GM23248 (cell line): ENCODE measurements at regions not wholly inside any gene's neighbourhood (a gene's known extent, or its start where the extent isn't known, plus 50 kb on each side); places are given as distances from the start of the nearest gene placed in this dataset.

Experiments used
- DNase-seq: peaks from one replicate; pipeline ENCODE4 v3.0.0-alpha.2; 2015
- H2AFZ ChIP-seq: fragments of 200-600 bp; sonication (generic); 2 replicates; pipeline ENCODE4 v1.6.1; 2016; ENCODE audit warnings: antibody characterized with exemption
- H3F3A ChIP-seq: fragments of 200-600 bp; sonication (generic); 2 replicates; pipeline ENCODE4 v1.6.1; 2016; ENCODE audit warnings: mild to moderate bottlenecking, antibody characterized with exemption, mixed run types; ENCODE audit not compliant: insufficient read depth
- H3K27ac ChIP-seq: fragments of 200-600 bp; sonication (generic); 2 replicates; pipeline ENCODE4 v1.5.1; 2016; ENCODE audit warnings: mild to moderate bottlenecking
- H3K27me3 ChIP-seq: fragments of 200-600 bp; sonication (generic); replicated peaks from 2 replicates; pipeline ENCODE4 v1.6.1; 2016; ENCODE audit warnings: mild to moderate bottlenecking; ENCODE audit not compliant: insufficient read depth
- H3K36me3 ChIP-seq: fragments of 200-600 bp; sonication (generic); 2 replicates; pipeline ENCODE4 v1.6.1; 2016; ENCODE audit warnings: low read depth, mild to moderate bottlenecking
- H3K4me1 ChIP-seq: fragments of 200-600 bp; sonication (generic); 2 replicates; pipeline ENCODE4 v1.6.1; 2016; ENCODE audit warnings: mild to moderate bottlenecking; ENCODE audit not compliant: insufficient read depth
- H3K4me2 ChIP-seq: fragments of 200-600 bp; sonication (generic); one replicate; pipeline ENCODE4 v1.6.1; 2016; ENCODE audit warnings: mild to moderate bottlenecking; ENCODE audit not compliant: unreplicated experiment
- H3K4me3 ChIP-seq: fragments of 200-600 bp; sonication (generic); 2 replicates; pipeline ENCODE4 v1.5.1; 2016; ENCODE audit warnings: mild to moderate bottlenecking
- H3K79me2 ChIP-seq: fragments of 200-600 bp; sonication (generic); 2 replicates; pipeline ENCODE4 v1.6.1; 2016; ENCODE audit warnings: mild to moderate bottlenecking; ENCODE audit not compliant: insufficient read depth
- H3K9ac ChIP-seq: fragments of 200-600 bp; sonication (generic); 2 replicates; pipeline ENCODE4 v1.6.1; 2016; ENCODE audit warnings: mild to moderate bottlenecking
- H3K9me2 ChIP-seq: fragments of 200-600 bp; sonication (generic); 2 replicates; pipeline ENCODE4 v1.6.1; 2016; ENCODE audit warnings: mixed run types, mild to moderate bottlenecking, moderate library complexity; ENCODE audit not compliant: insufficient read depth
- H3K9me3 ChIP-seq: fragments of 200-600 bp; sonication (generic); one replicate; pipeline ENCODE4 v1.6.1; 2017; ENCODE audit warnings: low read depth
- H4K20me1 ChIP-seq: fragments of 200-600 bp; sonication (generic); 2 replicates; pipeline ENCODE4 v1.6.0; 2016; ENCODE audit not compliant: insufficient read depth
- EZH2 ChIP-seq: fragments of 200-600 bp; sonication (generic); IDR thresholded peaks from 2 replicates; pipeline ENCODE4 v1.6.1; 2018; ENCODE audit warnings: antibody characterized with exemption, mild to moderate bottlenecking; ENCODE audit not compliant: insufficient read depth, poor library complexity, severe bottlenecking
- EZH2phosphoT487 ChIP-seq: fragments of 200-600 bp; sonication (generic); IDR thresholded peaks from 2 replicates; pipeline ENCODE4 v1.6.1; 2018; ENCODE audit warnings: antibody characterized with exemption, moderate library complexity, mild to moderate bottlenecking, low read depth; ENCODE audit not compliant: insufficient read depth
- WGBS, 2 experiments: methylation state at CpG; one replicate each; pipeline ENCODE4 v1.1.6; 2015 to 2017; ENCODE audit warnings: low lambda C conversion rate in 2 of 2, low coverage in 1 of 2; ENCODE audit errors: missing lambda C conversion rate in 2 of 2; 5-methylcytosine and 5-hydroxymethylcytosine counted together
- in situ Hi-C: fragments of 300-500 bp; cut with MboI; formaldehyde crosslinking; loops from 2 replicates; pipeline ENCODE4 v1.15.0; 2020

GRCh38 chr18:47507651-47508050 is 256.2 kb upstream of the SKOR2 start:
- Histone ChIP-seq H3K36me3 (no peaks in the 10 kb centered on the region), H3K79me2 (no peaks in the 10 kb centered on the region), H3K9ac (no peak overlapping the region), H3F3A (no peaks in the 10 kb centered on the region), H3K4me3 (no peak overlapping the region), H4K20me1 (no peaks in the 10 kb centered on the region), H2AFZ (no peak overlapping the region), H3K9me3 (no peaks in the 10 kb centered on the region), H3K4me1 (no peaks in the 10 kb centered on the region), H3K27me3 (no peaks in the 10 kb centered on the region), H3K4me2 (no peak overlapping the region), H3K27ac (no peak overlapping the region), H3K9me2 (no peaks in the 10 kb centered on the region)
- TF ChIP-seq EZH2 (no peak), EZH2phosphoT487 (no peak)
- no peak for DNase-seq
- 33 to 38% methylated on average over 3 of the region's 3 CpGs for WGBS, 2 experiments
- in situ Hi-C loops, result no loop called here

DNA sequence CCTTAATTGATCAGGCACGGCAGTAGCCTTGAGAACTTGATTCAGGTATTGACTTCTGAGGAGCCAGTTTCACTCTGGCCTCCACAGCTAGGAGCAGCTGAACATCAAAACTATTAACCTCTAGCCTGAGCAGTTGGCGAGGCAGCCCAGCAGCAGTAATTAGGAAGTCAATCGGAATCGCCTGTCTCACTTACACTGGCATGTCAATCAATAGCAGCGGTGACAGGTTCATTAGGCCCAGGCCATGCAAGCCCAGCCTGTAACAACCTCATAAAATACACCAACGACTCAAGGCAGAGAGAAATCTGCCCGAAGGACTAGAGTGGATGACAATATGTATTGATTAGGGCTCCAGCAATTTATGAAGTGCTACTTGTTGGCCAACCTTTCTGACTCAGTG is 255.4 kb upstream of the SKOR2 start:
- Histone ChIP-seq H3K4me1 (no peaks in the 10 kb centered on the region), H3K27ac (no peak overlapping the region), H3K4me3 (no peak overlapping the region), H3K79me2 (no peaks in the 10 kb centered on the region), H3F3A (no peaks in the 10 kb centered on the region), H4K20me1 (no peaks in the 10 kb centered on the region), H2AFZ (no peak overlapping the region), H3K9me3 (no peaks in the 10 kb centered on the region), H3K36me3 (no peaks in the 10 kb centered on the region), H3K4me2 (no peak overlapping the region), H3K9ac (no peak overlapping the region), H3K9me2 (no peaks in the 10 kb centered on the region), H3K27me3 (no peaks in the 10 kb centered on the region)
- no peak for DNase-seq
- WGBS, 2 experiments, result 17 to 25% methylated on average over 7 of the region's 7 CpGs
- no peak for TF ChIP-seq EZH2phosphoT487
- in situ Hi-C loops, result no loop called here

DNA sequence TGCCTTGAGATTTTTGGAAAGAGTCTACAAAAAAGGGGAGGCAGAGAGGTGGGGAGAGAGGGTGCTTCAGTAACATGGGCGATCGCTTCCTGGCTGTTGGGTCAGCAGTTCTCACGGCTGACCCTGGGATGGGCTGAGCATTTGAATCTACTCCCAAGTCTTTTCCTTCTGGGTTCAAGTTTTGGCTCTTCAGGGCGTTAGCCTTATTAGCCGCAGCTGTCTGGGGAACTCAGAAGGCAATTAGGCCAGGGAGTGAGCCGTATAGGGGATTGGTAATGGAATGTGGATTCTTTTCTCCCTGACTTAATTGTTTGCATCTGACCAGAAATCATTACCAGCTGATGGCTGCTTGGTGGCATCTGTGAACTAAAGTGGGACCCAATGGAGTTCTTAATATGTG is 250.5 kb upstream of the SKOR2 start:
- Histone ChIP-seq H3K4me2 (no peak overlapping the region), H3K79me2 (no peaks in the 10 kb centered on the region), H3K9me2 (no peaks in the 10 kb centered on the region), H3K36me3 (no peaks in the 10 kb centered on the region), H3K4me3 (no peak overlapping the region), H3K4me1 (no peaks in the 10 kb centered on the region), H4K20me1 (no peaks in the 10 kb centered on the region), H3F3A (no peaks in the 10 kb centered on the region), H3K9me3 (no peaks in the 10 kb centered on the region), H3K27me3 (no peaks in the 10 kb centered on the region), H3K9ac (no peak overlapping the region), H2AFZ (no peak overlapping the region), H3K27ac (no peak overlapping the region)
- DNase-seq, result no peak
- TF ChIP-seq EZH2 (no peak), EZH2phosphoT487 (no peak)
- WGBS, 2 experiments, result 2 to 8% methylated on average over 6 of the region's 6 CpGs
- in situ Hi-C loops, result no loop called here

DNA sequence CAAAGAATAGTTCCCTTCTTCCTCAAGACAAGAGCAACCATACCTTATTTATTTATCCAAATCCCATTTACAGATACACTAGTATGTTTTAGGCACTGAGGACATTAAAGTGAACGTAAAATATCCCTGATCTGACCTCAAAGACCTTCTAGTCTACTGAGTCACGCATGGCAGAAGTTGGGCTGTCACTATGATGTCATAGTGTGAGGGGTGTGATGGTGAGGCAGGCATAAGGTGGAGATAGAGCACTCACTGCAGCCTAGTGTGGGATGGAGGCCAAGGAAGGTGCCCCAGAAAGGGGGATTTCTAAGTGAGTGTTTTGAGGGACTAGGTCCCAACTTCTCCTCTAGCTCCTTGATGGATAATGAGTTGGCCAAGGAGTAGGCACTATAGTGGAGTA is 249.5 kb upstream of the SKOR2 start:
- TF ChIP-seq EZH2 (no peak), EZH2phosphoT487 (no peak)
- Histone ChIP-seq H3K9ac (no peak overlapping the region), H3K36me3 (no peaks in the 10 kb centered on the region), H4K20me1 (no peaks in the 10 kb centered on the region), H3K27ac (no peak overlapping the region), H3K4me3 (no peak overlapping the region), H3K27me3 (no peaks in the 10 kb centered on the region), H3K9me3 (no peaks in the 10 kb centered on the region), H3K4me2 (no peak overlapping the region), H2AFZ (no peak overlapping the region), H3K9me2 (no peaks in the 10 kb centered on the region), H3K4me1 (no peaks in the 10 kb centered on the region), H3F3A (no peaks in the 10 kb centered on the region), H3K79me2 (no peaks in the 10 kb centered on the region)
- in situ Hi-C loops, result no loop called here
- no peak for DNase-seq
- 24 to 26% methylated on average over 2 of the region's 2 CpGs for WGBS, 2 experiments

DNA sequence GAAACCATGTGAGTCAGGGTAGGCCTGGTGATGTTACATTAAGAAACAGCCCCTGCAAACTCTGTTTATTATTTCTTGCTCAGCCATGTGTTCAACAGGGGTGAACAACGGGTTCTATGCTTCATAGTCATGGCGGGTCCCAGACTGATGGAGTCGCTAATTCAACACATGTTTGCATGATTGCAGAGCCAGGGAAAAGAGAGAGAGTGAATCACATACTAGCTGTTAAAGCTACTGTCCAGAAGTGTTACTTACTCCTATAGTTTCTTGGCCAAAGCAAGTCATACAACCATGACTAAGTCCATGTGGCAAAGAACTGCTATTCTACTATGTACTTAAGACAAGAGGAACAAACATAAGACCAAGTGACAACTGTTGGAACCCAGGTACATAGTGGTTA is 241.2 kb upstream of the SKOR2 start:
- Histone ChIP-seq H4K20me1 (no peaks in the 10 kb centered on the region), H3K9me3 (no peaks in the 10 kb centered on the region), H3K9me2 (no peaks in the 10 kb centered on the region), H3K27me3 (no peaks in the 10 kb centered on the region), H3K4me2 (no peak overlapping the region), H3K79me2 (no peaks in the 10 kb centered on the region), H3K4me1 (no peaks in the 10 kb centered on the region), H3K27ac (no peak overlapping the region), H3K9ac (no peak overlapping the region), H3K4me3 (no peak overlapping the region), H3K36me3 (no peaks in the 10 kb centered on the region), H3F3A (no peaks in the 10 kb centered on the region), H2AFZ (no peak overlapping the region)
- peak; percentile 1 for DNase-seq
- in situ Hi-C loops, result no loop called here
- 0 to 2% methylated on average over 3 of the region's 3 CpGs for WGBS, 2 experiments
- TF ChIP-seq EZH2phosphoT487, result no peak
- no peak for TF ChIP-seq EZH2
